T-helper 1 cell treated with Interleukin-12 subunit alpha and Interleukin-12 subunit beta and Interleukin-4 antibody, amounts not matched to agents 30 μg/mL and 1 μg/mL, for 36 hours (primary cell): ENCODE measurements at regions not wholly inside any gene's neighbourhood (a gene's known extent, or its start where the extent isn't known, plus 50 kb on each side); places are given as distances from the start of the nearest gene placed in this dataset.
"Not testable (repeated sequence)": the region's sequence is repeated elsewhere in the genome, so short reads cannot be mapped to it uniquely, and the experiment has no call there.

Experiments used
- H3K27ac Mint-ChIP-seq: one replicate; pipeline ENCODE4 v1.8.0; 2021; ENCODE audit warnings: mild to moderate bottlenecking, mixed read lengths
- H3K27me3 Mint-ChIP-seq: one replicate; pipeline ENCODE4 v1.8.0; 2021; ENCODE audit warnings: low read depth, mixed read lengths
- H3K36me3 Mint-ChIP-seq: one replicate; pipeline ENCODE4 v1.8.0; 2021; ENCODE audit warnings: low read depth, mixed read lengths
- H3K4me1 Mint-ChIP-seq: one replicate; pipeline ENCODE4 v1.8.0; 2021; ENCODE audit warnings: low read depth, mixed read lengths
- H3K4me3 Mint-ChIP-seq: one replicate; pipeline ENCODE4 v1.8.0; 2021; ENCODE audit warnings: mild to moderate bottlenecking, moderate library complexity, mixed read lengths
- H3K9me3 Mint-ChIP-seq: one replicate; pipeline ENCODE4 v1.8.0; 2021; ENCODE audit warnings: mixed read lengths

DNA sequence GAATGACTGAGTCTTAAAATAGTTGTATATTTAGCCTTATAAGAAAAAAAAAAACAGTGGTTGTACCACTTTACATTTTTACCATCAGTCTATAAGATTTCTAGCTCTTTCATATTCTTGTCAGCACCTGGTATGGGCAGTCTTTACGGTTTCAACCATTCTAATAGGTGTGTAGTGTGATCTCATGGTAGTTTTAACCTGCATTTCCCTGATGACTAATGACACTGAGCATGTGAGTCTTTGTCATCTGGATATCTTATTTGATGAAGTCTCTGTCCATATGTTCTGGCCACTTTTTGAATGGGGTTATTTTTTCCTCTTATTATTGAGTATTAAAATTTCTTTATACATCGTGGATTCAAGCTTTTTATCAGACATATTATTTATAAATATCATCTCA is 365.3 kb upstream of the IGFBP3 start:
- no peaks in the 10 kb centered on the region for H3K9me3 Mint-ChIP-seq
- H3K36me3 Mint-ChIP-seq, result no peaks in the 10 kb centered on the region
- H3K27me3 Mint-ChIP-seq, result no peaks in the 10 kb centered on the region
- H3K4me1 Mint-ChIP-seq, result no peaks in the 10 kb centered on the region
- no peak overlapping the region for H3K27ac Mint-ChIP-seq
- no peak overlapping the region for H3K4me3 Mint-ChIP-seq

DNA sequence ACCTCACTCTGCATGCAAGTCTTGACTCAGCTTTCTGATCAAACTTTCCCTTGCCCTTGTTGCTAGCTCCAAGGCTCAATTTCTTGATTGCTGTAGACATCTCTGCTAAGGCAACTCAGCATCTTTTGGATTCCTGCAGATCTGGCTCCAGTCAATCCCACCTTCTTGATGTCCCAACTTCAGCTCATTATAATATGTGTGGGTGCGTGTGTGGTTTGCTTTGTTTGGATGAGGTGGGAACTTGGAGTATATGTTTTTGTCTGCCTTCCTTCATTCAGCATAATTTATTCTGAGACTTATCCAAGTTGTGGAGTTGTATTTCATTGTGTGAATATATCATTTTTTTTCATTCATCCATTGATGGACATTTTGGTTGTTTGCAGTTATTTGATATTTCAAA is 364.8 kb upstream of the IGFBP3 start:
- H3K4me1 Mint-ChIP-seq, result no peaks in the 10 kb centered on the region
- H3K9me3 Mint-ChIP-seq, result no peaks in the 10 kb centered on the region
- H3K36me3 Mint-ChIP-seq, result no peaks in the 10 kb centered on the region
- H3K4me3 Mint-ChIP-seq, result no peak overlapping the region
- H3K27me3 Mint-ChIP-seq, result no peaks in the 10 kb centered on the region
- no peak overlapping the region for H3K27ac Mint-ChIP-seq

DNA sequence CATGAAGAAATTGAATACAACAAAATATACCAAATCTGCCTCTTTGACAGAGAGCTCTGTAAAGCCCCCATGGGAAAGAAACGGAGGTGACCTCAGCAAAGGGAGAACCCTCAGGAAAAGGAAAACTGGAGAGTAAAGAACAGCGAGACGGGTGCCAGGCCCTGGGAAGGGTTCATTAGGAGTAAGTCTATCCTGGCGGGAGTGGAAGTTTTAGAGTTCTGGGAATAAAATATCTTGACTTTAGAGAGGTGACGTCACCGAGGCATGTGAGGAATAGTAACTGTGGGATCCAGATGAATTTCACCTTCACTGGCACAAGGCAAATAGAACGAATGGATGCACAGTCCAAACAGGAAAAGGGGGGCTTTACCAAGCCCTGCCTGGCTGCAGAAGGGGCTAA is 362.8 kb upstream of the IGFBP3 start:
- H3K36me3 Mint-ChIP-seq, result no peaks in the 10 kb centered on the region
- H3K4me1 Mint-ChIP-seq, result no peaks in the 10 kb centered on the region
- no peaks in the 10 kb centered on the region for H3K9me3 Mint-ChIP-seq
- H3K4me3 Mint-ChIP-seq, result no peak overlapping the region
- no peaks in the 10 kb centered on the region for H3K27me3 Mint-ChIP-seq
- no peak overlapping the region for H3K27ac Mint-ChIP-seq

DNA sequence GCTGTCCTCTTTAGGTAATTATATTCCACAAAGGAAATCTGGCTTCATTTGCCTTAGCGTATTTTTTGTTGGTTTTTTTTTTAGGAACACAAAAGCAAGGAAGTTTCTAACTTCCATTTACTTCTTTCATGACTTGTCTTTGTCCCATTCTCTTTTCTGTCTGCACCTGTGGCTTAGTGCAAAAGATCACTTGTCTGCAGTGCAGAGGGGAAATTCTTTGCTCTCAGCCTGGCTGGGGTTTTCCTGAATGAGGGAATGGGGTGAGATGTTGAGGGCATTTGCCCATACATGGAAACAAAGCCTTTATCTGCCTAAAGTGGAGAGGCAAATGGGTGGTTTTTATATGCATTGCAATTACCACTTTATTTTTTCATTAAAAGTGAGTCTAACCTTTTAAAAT is 361.1 kb upstream of the IGFBP3 start:
- Mint-ChIP-seq H3K36me3 (no peaks in the 10 kb centered on the region), H3K27ac (no peak overlapping the region), H3K4me3 (no peak overlapping the region), H3K27me3 (no peaks in the 10 kb centered on the region), H3K9me3 (peaks cover 3% of the 10 kb centered on the region), H3K4me1 (no peaks in the 10 kb centered on the region)

DNA sequence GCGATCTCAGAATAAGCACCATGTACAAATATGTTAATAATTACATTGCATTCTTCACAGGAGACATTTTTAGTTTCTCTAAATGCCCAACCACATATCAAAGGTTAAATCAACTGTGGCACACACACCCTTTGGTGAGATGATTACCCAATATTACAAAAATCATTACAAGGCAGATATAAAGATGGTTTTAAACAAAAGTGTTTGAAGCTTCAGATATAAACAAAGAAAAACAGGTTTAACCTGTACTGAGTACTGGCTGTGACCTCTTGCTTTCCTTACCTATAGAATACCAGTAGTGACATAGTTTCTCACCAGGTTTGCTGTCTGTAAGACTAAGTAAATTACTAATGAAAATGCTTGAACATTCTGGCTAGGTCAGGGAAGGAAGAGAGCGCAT is 360.0 kb upstream of the IGFBP3 start:
- Mint-ChIP-seq H3K36me3 (no peaks in the 10 kb centered on the region), H3K27me3 (no peaks in the 10 kb centered on the region), H3K4me3 (no peak overlapping the region), H3K27ac (no peak overlapping the region), H3K9me3 (peaks cover 3% of the 10 kb centered on the region), H3K4me1 (no peaks in the 10 kb centered on the region)

DNA sequence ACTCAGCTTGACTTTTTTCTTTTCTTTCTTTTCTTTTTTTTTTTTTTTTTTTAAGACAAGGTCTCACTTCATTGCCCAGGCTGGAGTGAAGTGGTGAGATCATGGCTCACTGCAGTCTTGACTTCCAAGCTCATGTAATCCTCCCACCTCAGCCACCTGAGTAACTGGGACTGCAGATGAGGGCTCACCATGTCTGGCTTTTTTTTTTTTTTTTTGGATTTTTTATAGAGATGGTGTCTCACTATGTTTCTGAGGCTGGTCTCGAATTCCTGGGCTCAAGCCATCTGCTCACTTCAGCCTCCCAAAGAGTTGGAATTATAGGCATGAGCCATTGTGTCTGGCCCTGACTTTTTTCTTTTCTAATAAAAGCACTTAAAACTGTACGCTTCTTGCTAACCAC is 358.2 kb upstream of the IGFBP3 start:
- Mint-ChIP-seq H3K27ac (no peak overlapping the region), H3K36me3 (no peaks in the 10 kb centered on the region), H3K4me3 (no peak overlapping the region), H3K9me3 (peaks cover 3% of the 10 kb centered on the region), H3K27me3 (no peaks in the 10 kb centered on the region), H3K4me1 (no peaks in the 10 kb centered on the region)

DNA sequence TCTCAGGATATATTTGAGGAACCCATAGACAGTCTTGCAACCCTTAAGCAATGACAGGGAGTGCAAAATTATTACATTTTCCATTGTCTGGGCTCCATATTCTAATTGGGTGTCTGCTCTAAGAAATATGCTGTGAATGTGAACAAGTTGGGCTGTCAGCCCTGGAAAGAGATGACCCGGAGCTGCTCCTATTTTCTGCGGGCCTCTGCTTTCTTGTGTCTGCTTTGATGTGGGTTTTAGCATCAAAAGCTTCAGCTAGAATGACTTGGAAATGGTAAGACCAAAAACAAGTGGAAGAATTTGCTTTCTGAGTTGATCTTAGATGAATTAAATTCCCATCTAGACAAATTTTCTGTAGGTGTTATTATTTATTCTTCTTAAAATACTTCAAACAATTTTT is 343.6 kb upstream of the IGFBP3 start:
- H3K4me1 Mint-ChIP-seq, result no peaks in the 10 kb centered on the region
- H3K36me3 Mint-ChIP-seq, result no peaks in the 10 kb centered on the region
- peaks cover 22% of the 10 kb centered on the region for H3K9me3 Mint-ChIP-seq
- H3K4me3 Mint-ChIP-seq, result no peak overlapping the region
- no peak overlapping the region for H3K27ac Mint-ChIP-seq
- H3K27me3 Mint-ChIP-seq, result no peaks in the 10 kb centered on the region

DNA sequence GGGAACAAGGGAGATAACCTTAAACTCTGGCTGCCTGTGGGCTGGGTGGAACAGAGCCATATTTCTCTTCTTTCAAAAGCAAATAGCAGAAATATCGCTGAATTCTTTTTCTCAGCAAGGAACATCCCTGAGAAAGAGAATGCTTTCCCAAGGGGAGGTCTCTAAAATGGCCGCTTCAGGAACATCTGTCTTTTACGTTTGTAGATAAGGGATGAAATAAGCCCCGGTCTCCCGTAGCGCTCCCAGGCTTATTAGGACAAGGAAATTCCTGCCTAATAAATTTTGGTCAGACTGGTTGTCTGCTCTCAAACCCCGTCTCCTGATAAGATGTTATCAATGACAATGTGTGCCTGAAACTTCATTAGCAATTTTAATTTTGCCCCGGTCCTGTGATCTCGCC is 340.6 kb upstream of the IGFBP3 start:
- not testable (repeated sequence) for H3K4me3 Mint-ChIP-seq, H3K36me3 Mint-ChIP-seq, H3K27ac Mint-ChIP-seq, H3K27me3 Mint-ChIP-seq, H3K4me1 Mint-ChIP-seq
- peaks cover 25% of the 10 kb centered on the region for H3K9me3 Mint-ChIP-seq

DNA sequence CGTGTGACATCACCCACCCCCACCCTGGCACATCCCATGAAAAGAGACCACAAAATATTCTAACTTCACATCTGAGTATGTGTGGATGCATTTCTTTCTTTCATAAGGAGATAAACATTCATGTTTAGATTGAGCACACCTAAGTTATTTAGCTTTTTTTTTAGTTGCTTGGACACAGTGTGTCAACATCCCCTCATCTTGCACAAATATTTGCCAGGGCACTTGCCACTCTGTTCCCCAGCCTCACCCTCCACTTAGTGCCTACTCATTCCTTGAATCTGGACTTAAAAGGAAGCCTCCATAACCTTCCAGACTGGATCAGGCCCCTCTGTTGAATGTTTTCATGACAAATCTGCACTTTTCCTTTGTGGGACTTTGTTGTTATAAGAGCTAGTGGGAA is 338.9 kb upstream of the IGFBP3 start:
- Mint-ChIP-seq H3K4me3 (no peak overlapping the region), H3K4me1 (no peaks in the 10 kb centered on the region), H3K27me3 (no peaks in the 10 kb centered on the region), H3K36me3 (no peaks in the 10 kb centered on the region), H3K27ac (no peak overlapping the region), H3K9me3 (peaks cover 25% of the 10 kb centered on the region)

DNA sequence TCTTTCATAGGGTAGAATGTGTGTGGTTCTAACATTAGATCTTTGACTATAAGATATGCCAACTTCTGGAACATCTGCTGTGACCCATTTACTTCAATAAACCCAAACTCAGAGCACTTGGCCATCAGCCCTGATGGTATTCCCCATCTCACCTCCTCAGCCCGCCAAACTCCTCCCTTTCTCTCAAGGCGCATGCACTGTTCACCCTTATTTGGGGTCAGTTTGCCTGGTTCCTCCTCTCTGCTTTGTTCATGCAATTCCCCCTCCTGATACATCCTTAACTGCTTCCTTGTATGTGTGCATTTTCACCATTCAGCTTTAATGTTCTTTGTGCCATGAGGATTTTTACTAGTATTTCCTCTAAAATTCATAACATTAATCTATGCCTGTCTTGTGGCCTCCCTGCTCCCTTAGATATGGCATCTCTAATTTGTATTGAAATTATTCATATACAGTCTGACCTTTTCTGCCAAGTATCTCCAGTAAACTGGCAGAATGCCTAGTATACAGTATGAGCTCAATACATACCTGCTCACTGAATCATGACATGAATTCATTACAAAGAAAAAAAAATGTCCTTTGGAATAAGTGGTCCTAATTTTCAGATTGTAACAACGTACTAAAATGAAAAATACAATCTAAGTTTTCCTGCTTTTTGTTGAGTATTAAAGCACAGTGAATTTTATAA is 336.8 kb upstream of the IGFBP3 start:
- H3K36me3 Mint-ChIP-seq, result no peaks in the 10 kb centered on the region
- no peaks in the 10 kb centered on the region for H3K4me1 Mint-ChIP-seq
- H3K27ac Mint-ChIP-seq, result no peak overlapping the region
- peaks cover 25% of the 10 kb centered on the region for H3K9me3 Mint-ChIP-seq
- H3K27me3 Mint-ChIP-seq, result no peaks in the 10 kb centered on the region
- H3K4me3 Mint-ChIP-seq, result no peak overlapping the region

DNA sequence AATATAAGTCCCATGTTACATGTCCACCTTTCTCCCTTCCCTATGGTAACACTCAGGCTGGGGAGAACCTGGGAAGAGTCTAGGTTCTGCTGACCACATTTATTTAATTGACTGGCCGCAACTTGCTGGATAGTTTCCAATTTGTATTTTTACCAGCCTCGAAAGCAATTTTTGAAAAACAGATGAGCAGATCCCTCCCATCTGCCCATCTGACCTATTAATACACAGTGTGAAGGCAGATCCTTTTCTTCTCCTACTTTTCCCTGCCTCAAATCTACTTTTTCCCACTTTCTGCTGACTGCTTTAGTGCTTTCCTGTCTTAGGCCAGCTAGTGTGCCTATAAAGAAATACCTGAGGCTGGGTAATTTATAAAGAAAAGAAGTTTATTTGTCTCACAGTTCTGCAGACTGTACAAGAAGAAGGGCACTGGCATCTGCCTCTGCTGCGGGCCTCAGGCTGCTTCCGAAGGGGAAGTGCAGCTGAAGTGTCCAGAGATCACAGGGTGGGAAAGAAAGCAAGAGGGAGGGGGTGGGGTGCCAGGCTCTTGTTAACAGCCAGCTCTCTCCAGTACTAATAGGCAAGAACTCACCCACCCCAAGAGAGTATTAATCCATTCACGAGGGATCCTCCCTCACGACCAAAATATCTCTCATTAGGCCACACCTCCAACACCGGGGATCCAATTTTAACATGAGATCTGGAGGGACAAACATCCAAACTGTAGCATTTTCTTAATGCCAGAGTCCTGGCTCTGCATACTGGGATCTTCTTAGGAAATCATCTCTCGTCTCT is 336.0 kb upstream of the IGFBP3 start:
- Mint-ChIP-seq H3K4me3 (no peak overlapping the region), H3K27me3 (no peaks in the 10 kb centered on the region), H3K36me3 (no peaks in the 10 kb centered on the region), H3K9me3 (peaks cover 22% of the 10 kb centered on the region), H3K4me1 (no peaks in the 10 kb centered on the region), H3K27ac (no peak overlapping the region)

DNA sequence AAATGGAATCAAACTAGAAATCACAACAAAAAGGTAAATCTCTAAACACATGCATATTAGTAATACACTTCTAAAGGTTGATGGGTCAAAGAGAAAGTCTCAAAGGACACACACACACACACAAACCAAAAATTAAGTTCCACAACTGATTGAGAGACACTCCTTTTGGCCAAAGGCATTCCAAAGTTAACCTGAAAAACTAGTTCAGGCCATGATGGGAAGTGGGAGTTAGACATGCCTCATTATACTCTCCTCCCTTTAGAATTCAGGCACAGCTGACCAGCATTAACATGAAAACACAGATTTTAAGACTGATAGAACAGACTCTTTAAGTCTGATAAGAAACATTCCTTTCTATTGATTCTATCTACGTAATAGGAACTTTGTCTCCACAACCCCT is 332.4 kb upstream of the IGFBP3 start:
- Mint-ChIP-seq H3K27me3 (no peaks in the 10 kb centered on the region), H3K36me3 (no peaks in the 10 kb centered on the region), H3K4me3 (no peak overlapping the region), H3K9me3 (peaks cover 5% of the 10 kb centered on the region), H3K4me1 (no peaks in the 10 kb centered on the region), H3K27ac (no peak overlapping the region)

DNA sequence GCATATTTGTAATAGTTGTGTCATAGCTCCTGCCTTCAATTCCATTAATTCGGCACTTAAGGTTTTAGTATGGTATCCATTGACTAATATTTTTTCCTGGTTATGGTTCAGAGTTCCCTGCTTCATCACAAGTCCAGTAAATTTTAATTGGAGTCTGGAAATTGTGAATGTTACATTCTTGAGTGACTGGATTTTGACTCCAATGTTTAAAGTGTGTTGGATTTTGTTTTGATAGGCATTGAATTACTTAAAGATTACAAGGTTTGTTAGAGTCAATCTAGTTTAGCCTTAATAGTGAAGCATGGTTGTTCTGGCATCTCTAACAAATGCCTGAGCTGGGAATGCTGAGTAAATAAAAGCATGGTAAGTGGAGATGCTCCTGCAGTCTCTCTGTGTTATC is 326.6 kb upstream of the IGFBP3 start:
- no peak overlapping the region for H3K4me3 Mint-ChIP-seq
- no peak overlapping the region for H3K27ac Mint-ChIP-seq
- H3K4me1 Mint-ChIP-seq, result no peaks in the 10 kb centered on the region
- peaks cover 4% of the 10 kb centered on the region for H3K9me3 Mint-ChIP-seq
- H3K27me3 Mint-ChIP-seq, result no peaks in the 10 kb centered on the region
- no peaks in the 10 kb centered on the region for H3K36me3 Mint-ChIP-seq

DNA sequence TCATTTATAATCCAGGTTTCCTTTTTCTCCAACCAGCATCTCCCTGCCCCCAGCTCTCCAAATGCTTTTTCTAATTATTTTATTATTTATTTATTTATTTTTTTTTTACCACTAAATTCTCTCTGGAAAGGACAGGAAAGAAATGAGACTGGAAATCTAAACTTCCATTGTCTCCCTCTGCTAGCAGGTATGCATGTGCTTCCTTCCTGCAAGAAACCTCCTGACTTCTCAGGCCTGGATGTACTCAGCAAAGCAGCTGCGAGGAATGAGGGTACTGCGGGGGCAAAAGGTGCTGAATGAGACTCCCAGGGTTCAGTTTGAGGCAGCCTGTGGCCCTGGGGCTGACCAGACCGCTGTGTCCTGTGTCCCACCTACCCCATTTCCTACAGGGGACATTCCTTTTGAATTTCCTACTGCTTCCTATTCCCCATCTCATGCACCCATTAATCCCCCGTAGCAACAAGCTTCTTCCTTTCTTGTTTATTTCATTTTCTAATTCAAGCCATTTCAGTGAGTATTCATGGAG is 324.6 kb upstream of the IGFBP3 start:
- Mint-ChIP-seq H3K27ac (no peak overlapping the region), H3K27me3 (no peaks in the 10 kb centered on the region), H3K9me3 (peaks cover 4% of the 10 kb centered on the region), H3K4me3 (no peak overlapping the region), H3K4me1 (no peaks in the 10 kb centered on the region), H3K36me3 (no peaks in the 10 kb centered on the region)

DNA sequence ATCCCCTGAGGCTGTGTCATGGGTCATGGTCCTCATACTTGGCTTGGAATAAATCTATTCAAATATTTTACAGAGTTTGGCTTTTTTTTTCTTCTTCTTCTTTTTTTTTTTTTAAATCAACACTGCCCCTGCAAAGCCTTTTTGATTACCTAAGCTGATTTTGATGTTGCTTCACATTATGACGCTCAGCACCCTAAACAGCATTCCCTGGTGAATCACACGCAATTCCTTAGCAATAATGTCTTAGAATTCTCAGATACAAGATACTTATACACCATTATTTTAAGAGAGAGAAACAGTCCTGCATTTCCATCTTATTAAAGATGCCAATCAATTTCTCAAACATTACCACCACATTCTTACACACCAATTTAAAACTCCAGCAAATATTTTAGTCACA is 323.7 kb upstream of the IGFBP3 start:
- H3K9me3 Mint-ChIP-seq, result peaks cover 4% of the 10 kb centered on the region
- no peaks in the 10 kb centered on the region for H3K36me3 Mint-ChIP-seq
- no peak overlapping the region for H3K4me3 Mint-ChIP-seq
- H3K27me3 Mint-ChIP-seq, result no peaks in the 10 kb centered on the region
- H3K27ac Mint-ChIP-seq, result no peak overlapping the region
- no peaks in the 10 kb centered on the region for H3K4me1 Mint-ChIP-seq
